MM.1S (cell line): ENCODE measurements at regions not wholly inside any gene's neighbourhood (a gene's known extent, or its start where the extent isn't known, plus 50 kb on each side); places are given as distances from the start of the nearest gene placed in this dataset.

ENCODE experiments used
- CTCF ChIP-seq: fragments of 300-600 bp; sonication (generic); IDR thresholded peaks from 2 replicates; pipeline ENCODE4 v1.5.1; 2016; ENCODE audit warnings: antibody characterized with exemption, low read length, mixed read lengths
- EZH2 ChIP-seq: fragments of 300-600 bp; sonication (generic); optimal IDR thresholded peaks from 2 replicates; pipeline ENCODE3; 2017; ENCODE audit warnings: low read depth, mild to moderate bottlenecking, antibody characterized with exemption, low read length, mixed read lengths

- TF ChIP-seq CTCF (no peak), EZH2 (no peak)
These were observed 77.5 kb upstream of the VWC2 start for GRCh38 chr7:49695971-49696370.
